GM19438 (cell line): ENCODE measurements at regions not wholly inside any gene's neighbourhood (a gene's known extent, or its start where the extent isn't known, plus 50 kb on each side); places are given as distances from the start of the nearest gene placed in this dataset.

Experiments
- ATAC-seq: cut with Tn5 transposase; IDR thresholded peaks from one replicate; pipeline ENCODE4 v1.9.1; 2021; ENCODE audit warnings: low read depth; ENCODE audit not compliant: unreplicated experiment

- no peak for ATAC-seq
Measured at GRCh38 chr9:81395676-81396054, 293.7 kb downstream of the TLE1 start.

GRCh38 chr9:81394881-81395675 lies 294.3 kb downstream of the TLE1 start:
- ATAC-seq = no peak

- no peak for ATAC-seq
Measured at GRCh38 chr9:81393985-81394811, 295.1 kb downstream of the TLE1 start.

- ATAC-seq = no peak
Measured at GRCh38 chr9:81391457-81391825, 297.9 kb downstream of the TLE1 start.

GRCh38 chr9:81390792-81391456 lies 298.4 kb downstream of the TLE1 start:
- no peak for ATAC-seq

GRCh38 chr9:81389569-81389993 lies 299.8 kb downstream of the TLE1 start:
- ATAC-seq = no peak

GRCh38 chr9:81388831-81389230 lies 300.5 kb downstream of the TLE1 start:
- ATAC-seq = no peak

GRCh38 chr9:81387360-81388106 lies 301.8 kb downstream of the TLE1 start:
- no peak for ATAC-seq

GRCh38 chr9:81384911-81385310 lies 304.4 kb downstream of the TLE1 start:
- no peak for ATAC-seq

- no peak for ATAC-seq
Measured at GRCh38 chr9:81382281-81382680, 307.1 kb downstream of the TLE1 start.

- no peak for ATAC-seq
Measured at GRCh38 chr9:81381694-81382093, 307.7 kb downstream of the TLE1 start.

GRCh38 chr9:81380504-81381359 lies 308.6 kb downstream of the TLE1 start:
- ATAC-seq = no peak

- ATAC-seq = no peak
Measured at GRCh38 chr9:81379655-81380054, 309.7 kb downstream of the TLE1 start.

GRCh38 chr9:81377921-81378320 lies 311.4 kb downstream of the TLE1 start:
- ATAC-seq = no peak

- no peak for ATAC-seq
Measured at GRCh38 chr9:81377320-81377719, 312.0 kb downstream of the TLE1 start.

- no peak for ATAC-seq
Measured at GRCh38 chr9:81375187-81376100, 313.9 kb downstream of the TLE1 start.

GRCh38 chr9:81374459-81375186 lies 314.7 kb downstream of the TLE1 start:
- ATAC-seq = no peak

- ATAC-seq = no peak
Measured at GRCh38 chr9:81373294-81373693, 316.1 kb downstream of the TLE1 start.
